Muscle layer of duodenum (tissue), 2 donors: ENCODE measurements at regions not wholly inside any gene's neighbourhood (a gene's known extent, or its start where the extent isn't known, plus 50 kb on each side); places are given as distances from the start of the nearest gene placed in this dataset.
"Not testable (repeated sequence)": the region's sequence is repeated elsewhere in the genome, so short reads cannot be mapped to it uniquely, and the experiment has no call there.

Experiments
- H3K27ac ChIP-seq: one replicate; pipeline ENCODE4 v1.7.0; 2013; ENCODE audit warnings: mild to moderate bottlenecking, low read length
- H3K27me3 ChIP-seq: one replicate; pipeline ENCODE4 v1.7.0; 2013; ENCODE audit warnings: low read depth, mild to moderate bottlenecking, control low read depth, low read length
- H3K36me3 ChIP-seq, 2 donors: one replicate each; pipeline ENCODE4 v1.7.0; 2013; ENCODE audit warnings: low read length in 2 of 2, control low read depth in 1 of 2, mild to moderate bottlenecking in 1 of 2; ENCODE audit not compliant: insufficient read depth in 2 of 2, control insufficient read depth in 1 of 2
- H3K4me1 ChIP-seq, 2 donors: one replicate each; pipeline ENCODE4 v1.7.0; 2013; ENCODE audit warnings: low read length in 2 of 2, mild to moderate bottlenecking in 2 of 2, control low read depth in 1 of 2, moderate library complexity in 1 of 2; ENCODE audit not compliant: insufficient read depth in 2 of 2, control insufficient read depth in 1 of 2
- H3K4me3 ChIP-seq, 2 donors: one replicate each; pipeline ENCODE4 v1.7.0; 2013; ENCODE audit warnings: low read length in 2 of 2, low read depth in 1 of 2, mild to moderate bottlenecking in 1 of 2
- H3K9me3 ChIP-seq, 2 donors: one replicate each; pipeline ENCODE4 v1.7.0; 2013; ENCODE audit warnings: low read length in 2 of 2, control low read depth in 1 of 2, mild to moderate bottlenecking in 1 of 2; ENCODE audit not compliant: control insufficient read depth in 1 of 2
- donor health status: healthy.

DNA sequence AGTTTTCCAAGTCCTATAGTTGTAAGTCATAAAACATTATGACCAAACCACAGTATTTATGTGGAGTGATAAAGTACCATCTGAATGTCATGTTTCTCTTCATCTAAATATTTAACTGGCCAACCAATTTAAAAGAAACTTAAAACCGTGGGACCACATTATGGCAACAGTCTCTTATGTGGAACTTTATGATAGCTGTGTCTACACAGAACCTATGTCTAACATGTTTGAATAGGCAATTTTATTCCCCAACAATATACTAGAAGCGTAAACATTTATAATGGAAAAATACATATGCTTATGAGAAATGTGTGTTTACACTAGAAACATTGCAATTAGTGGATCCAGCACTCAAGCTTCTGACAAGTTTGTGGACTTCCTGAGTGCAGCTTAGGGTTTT is 680.7 kb downstream of the REEP3 start:
- H3K4me3 ChIP-seq = no peak overlapping the region
- H3K9me3 ChIP-seq = no peaks in the 10 kb centered on the region
- H3K36me3 ChIP-seq = no peaks in the 10 kb centered on the region
- no peaks in the 10 kb centered on the region for H3K4me1 ChIP-seq
- H3K27ac ChIP-seq = no peak overlapping the region
- no peaks in the 10 kb centered on the region for H3K27me3 ChIP-seq

DNA sequence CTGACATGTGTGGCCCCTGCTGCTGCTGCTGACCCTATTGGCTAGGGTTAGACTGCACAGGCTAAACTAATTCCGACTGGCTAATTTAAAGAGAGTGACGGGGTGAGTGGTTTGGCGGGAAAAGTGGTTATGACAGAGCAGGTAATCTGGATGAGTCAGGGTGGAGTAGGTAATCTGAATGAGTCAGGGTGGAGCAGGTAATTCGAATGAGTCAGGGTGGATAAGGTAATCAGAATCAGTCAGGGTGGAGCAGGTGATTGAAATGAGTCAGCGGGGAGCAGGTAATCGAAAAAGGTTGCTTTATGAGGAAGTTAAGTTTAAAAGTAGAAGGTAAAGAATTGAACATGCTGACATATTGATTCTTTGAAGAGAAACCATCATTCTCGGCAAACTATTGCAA is 683.3 kb downstream of the REEP3 start:
- H3K4me1 ChIP-seq, H3K9me3 ChIP-seq: not testable (repeated sequence)

DNA sequence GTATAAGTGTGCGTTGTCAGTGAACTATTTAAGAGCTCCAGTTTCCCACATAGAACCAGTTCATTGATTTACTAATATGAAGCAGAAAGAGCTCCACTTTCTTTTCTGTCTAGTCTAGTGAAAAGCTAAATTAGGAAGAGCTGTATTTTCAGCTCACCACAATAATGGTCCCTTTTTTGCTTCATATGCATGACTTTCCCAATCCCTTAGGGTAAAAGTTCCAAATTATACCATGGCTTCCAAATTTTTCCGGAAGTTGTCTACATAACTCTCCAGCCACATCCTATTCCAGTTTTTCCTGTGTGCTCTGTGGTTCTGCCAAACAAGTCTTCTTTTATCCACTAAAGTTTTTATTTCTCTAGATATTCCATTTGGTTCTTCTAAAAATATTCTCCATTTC is 685.2 kb downstream of the REEP3 start:
- no peaks in the 10 kb centered on the region for H3K9me3 ChIP-seq
- H3K27me3 ChIP-seq = no peaks in the 10 kb centered on the region
- no peaks in the 10 kb centered on the region for H3K36me3 ChIP-seq
- H3K4me3 ChIP-seq = no peak overlapping the region
- no peak overlapping the region for H3K27ac ChIP-seq
- H3K4me1 ChIP-seq = no peaks in the 10 kb centered on the region

More for the DNA sequence above, 683.3 kb downstream of the REEP3 start:
- H3K27ac ChIP-seq, H3K27me3 ChIP-seq, H3K36me3 ChIP-seq, H3K4me3 ChIP-seq: not testable (repeated sequence)

DNA sequence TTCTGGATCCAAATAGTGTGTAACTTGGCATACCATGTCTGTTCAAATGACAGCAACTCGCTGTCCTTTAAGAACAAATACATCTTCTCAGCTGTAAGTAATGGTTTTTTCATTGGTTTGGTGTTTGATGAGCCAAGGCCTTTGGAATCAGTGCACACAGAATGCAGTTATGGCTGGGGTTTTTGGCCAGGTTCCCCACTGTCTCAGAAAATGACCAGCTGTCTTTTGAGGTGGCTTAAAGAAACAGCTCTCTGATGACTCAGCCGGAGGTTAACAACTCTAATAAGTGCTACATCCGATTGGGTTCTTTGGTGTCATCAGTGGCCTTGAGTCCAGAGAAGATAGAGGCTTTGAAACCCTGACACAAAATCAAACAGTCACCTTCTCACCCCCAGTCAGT is 688.4 kb downstream of the REEP3 start:
- no peaks in the 10 kb centered on the region for H3K4me1 ChIP-seq
- H3K27me3 ChIP-seq = no peaks in the 10 kb centered on the region
- no peaks in the 10 kb centered on the region for H3K9me3 ChIP-seq
- H3K27ac ChIP-seq = no peak overlapping the region
- H3K4me3 ChIP-seq = no peak overlapping the region
- H3K36me3 ChIP-seq = no peaks in the 10 kb centered on the region

DNA sequence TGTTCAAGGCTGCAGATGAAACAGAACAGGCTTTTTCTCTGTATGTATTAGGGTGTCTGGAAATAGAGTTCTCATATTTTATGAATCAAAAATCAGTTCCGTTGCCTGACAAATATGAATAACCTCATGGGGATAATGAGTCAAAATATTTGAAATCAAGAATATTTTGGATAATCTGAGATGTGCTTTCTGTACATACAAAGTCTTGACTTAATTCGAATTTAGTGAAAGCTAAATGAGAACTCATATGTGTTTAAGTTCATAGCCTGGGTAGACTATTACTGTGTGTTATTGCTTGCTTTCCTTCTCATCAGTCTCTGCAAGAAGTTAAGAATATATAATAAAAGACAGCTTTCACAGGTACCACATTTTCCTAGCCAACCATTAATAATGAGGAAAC is 689.0 kb downstream of the REEP3 start:
- Histone ChIP-seq H3K4me3 (no peak overlapping the region), H3K4me1 (no peaks in the 10 kb centered on the region), H3K27ac (no peak overlapping the region), H3K9me3 (no peaks in the 10 kb centered on the region), H3K27me3 (no peaks in the 10 kb centered on the region), H3K36me3 (no peaks in the 10 kb centered on the region)

DNA sequence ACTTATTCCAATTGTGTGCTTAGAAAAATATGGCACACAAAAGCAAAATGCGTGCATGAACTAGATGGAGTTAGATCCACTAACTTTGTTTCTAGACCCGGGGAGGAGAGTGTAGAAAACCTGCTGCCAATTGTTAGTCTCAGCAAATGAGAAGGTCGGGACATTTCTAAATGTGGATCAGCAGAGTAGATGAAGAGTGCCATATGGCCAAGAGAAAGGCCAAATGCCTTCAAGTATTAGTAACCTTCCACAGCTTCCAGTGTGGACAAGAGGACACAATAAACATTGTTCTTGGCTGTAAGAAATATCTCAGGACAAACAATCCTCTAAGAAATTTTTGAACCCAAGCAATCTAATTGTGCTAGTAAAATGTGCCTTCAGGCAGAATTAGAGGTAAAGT is 690.3 kb downstream of the REEP3 start:
- Histone ChIP-seq H3K27ac (no peak overlapping the region), H3K4me1 (no peaks in the 10 kb centered on the region), H3K9me3 (no peaks in the 10 kb centered on the region), H3K36me3 (no peaks in the 10 kb centered on the region), H3K27me3 (no peaks in the 10 kb centered on the region), H3K4me3 (no peak overlapping the region)

DNA sequence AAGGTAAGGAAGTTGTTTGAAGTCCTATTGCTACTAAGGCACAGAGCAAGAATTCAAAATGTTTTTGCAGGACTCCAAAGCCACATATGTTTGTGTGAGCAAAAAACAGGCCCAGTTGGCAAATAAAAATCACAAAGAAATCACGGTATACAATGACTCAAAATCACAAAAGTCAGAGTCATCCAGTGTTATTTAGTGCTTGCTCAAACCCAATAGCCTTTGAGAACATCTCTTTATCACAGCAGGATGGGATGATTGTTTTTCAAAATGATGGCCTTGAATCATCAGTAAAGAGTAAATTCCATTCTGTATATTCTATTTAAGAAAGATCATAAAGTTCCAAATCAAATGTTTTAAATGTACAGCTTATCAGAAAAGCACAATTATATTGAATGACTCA is 693.9 kb downstream of the REEP3 start:
- no peak overlapping the region for H3K4me3 ChIP-seq

DNA sequence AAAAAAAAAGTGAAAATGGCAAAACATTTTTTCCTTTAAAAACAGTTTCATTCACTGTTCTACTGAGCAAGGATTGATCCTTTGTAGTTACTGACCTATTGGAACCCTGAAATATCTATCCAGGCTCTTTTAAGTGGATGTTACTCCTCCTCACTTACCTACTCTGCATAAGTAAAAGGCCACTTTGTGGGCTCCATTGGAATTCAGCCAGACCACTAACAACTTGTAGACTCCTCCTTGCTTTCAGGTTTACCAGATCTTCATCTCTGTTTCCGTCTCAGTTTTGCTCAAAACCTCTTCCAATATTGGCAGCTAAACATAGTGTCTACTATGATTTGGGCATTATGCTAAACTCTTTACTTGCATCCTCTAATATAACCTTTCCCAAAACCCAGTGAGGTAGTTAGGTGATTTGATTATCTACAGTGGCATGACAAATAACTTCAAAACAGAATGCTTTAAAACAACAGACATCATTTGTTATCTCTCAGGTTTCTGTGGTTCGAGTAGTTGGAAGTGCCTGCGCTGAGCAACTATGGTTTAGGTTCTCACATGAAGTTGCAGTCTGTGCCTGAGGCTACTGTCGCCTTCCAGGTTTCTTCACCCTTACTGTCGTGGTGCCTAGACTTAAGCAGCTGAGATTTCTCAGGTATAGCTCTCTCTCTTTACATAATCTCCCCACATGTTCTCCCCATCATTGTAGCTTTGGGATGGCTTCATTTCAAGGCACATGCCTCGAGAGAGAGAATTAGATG is 698.2 kb downstream of the REEP3 start:
- H3K4me1 ChIP-seq = no peaks in the 10 kb centered on the region
- no peaks in the 10 kb centered on the region for H3K36me3 ChIP-seq
- H3K27ac ChIP-seq = no peak overlapping the region
- H3K4me3 ChIP-seq = no peak overlapping the region
- H3K27me3 ChIP-seq = no peaks in the 10 kb centered on the region
- H3K9me3 ChIP-seq = peaks cover 0 to 10% of the 10 kb centered on the region in 2 donors

More for the DNA sequence above, 693.9 kb downstream of the REEP3 start:
- no peaks in the 10 kb centered on the region for H3K36me3 ChIP-seq
- no peak overlapping the region for H3K27ac ChIP-seq
- H3K4me1 ChIP-seq = no peaks in the 10 kb centered on the region
- no peaks in the 10 kb centered on the region for H3K9me3 ChIP-seq
- H3K27me3 ChIP-seq = no peaks in the 10 kb centered on the region

DNA sequence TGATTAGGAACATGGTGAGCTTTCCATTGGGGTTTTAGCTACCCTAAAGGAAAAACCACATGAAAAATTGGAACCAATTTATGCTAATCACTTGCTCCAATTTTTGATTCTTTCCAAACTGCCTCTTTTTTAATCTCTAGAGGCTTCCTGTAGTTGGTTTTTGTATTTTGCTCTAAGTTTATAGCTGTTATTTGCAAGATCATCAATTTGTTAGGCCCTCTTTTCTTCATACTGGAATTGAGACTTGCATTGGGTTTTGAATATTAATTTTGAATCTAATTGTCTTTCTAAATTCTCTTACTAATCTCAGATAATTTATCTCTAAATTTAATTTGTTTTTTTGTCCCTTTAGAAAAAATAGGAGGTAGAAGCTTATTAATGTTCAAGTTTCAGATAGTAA is 713.3 kb downstream of the REEP3 start:
- Histone ChIP-seq H3K27ac (no peak overlapping the region), H3K4me1 (no peaks in the 10 kb centered on the region), H3K36me3 (no peaks in the 10 kb centered on the region)

DNA sequence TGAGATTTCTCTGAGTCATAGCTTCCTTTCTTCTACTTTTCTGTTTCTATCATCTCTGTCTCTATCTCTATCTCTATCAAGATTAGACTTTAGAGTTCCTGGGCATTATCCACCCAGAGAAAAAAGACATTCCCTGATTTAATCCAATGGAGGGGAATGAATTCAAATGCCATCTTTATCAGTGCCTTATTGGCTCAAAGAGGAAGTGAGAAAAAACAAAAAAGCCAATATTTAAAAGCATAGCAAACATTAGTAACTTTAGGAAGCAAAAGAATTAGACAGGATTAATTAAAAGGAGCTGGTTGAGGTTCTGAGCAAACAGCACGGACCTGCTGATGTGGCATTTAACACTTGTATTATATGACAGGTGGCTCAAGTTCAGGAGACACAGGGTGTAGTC is 736.5 kb downstream of the REEP3 start:
- no peaks in the 10 kb centered on the region for H3K4me1 ChIP-seq
- no peak overlapping the region for H3K27ac ChIP-seq
- no peak overlapping the region for H3K4me3 ChIP-seq
- H3K9me3 ChIP-seq = no peaks in the 10 kb centered on the region
- no peaks in the 10 kb centered on the region for H3K27me3 ChIP-seq
- H3K36me3 ChIP-seq = no peaks in the 10 kb centered on the region

More for the DNA sequence above, 713.3 kb downstream of the REEP3 start:
- Histone ChIP-seq H3K9me3 (no peaks in the 10 kb centered on the region), H3K4me3 (no peak overlapping the region), H3K27me3 (no peaks in the 10 kb centered on the region)

DNA sequence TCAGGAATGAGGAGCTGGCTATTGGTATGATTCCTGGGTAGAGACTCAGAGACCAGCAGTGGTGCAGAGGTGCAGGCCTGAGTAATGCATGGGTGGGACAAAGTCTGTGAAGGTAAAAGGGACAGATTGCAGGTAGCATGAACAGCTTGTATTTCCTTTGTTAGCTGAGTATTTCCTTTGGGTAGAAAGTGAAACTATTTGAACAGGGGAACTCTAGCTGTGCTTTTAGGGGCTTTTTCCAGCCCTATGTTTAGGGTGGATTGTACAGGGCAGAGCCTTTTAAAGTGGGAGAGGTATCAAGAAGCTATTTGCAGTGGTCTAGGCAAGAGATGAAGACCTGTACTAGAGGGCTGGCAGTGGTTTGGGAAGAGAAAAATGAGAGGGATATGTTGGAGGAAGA is 739.9 kb downstream of the REEP3 start:
- no peaks in the 10 kb centered on the region for H3K9me3 ChIP-seq
- H3K27me3 ChIP-seq = no peaks in the 10 kb centered on the region
- no peak overlapping the region for H3K4me3 ChIP-seq
- no peaks in the 10 kb centered on the region for H3K36me3 ChIP-seq
- no peak overlapping the region for H3K27ac ChIP-seq
- H3K4me1 ChIP-seq = no peaks in the 10 kb centered on the region

DNA sequence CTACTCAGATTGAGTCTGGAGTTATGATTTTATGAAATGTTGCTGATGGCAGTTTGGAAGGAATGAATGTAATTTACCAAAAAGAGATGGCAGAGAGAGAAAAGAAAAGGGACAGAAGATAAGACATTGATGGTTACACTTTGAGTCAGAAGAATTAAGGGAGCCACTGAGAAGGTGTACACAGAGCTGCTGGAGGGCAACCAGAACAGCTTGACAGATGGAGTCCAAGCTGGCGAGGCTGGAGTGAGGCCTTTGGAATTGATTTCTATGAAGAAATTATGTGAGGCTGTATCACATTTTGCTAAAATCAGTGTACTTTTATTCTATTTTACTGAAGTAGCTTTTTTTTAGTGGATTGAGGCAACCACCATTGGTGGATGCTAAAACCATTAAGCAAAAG is 740.5 kb downstream of the REEP3 start:
- no peak overlapping the region for H3K27ac ChIP-seq
- H3K9me3 ChIP-seq = no peaks in the 10 kb centered on the region
- H3K4me3 ChIP-seq = no peak overlapping the region
- H3K4me1 ChIP-seq = no peaks in the 10 kb centered on the region
- H3K27me3 ChIP-seq = no peaks in the 10 kb centered on the region
- H3K36me3 ChIP-seq = no peaks in the 10 kb centered on the region
